Endothelial cell of umbilical vein (primary cell): ENCODE measurements at regions not wholly inside any gene's neighbourhood (a gene's known extent, or its start where the extent isn't known, plus 50 kb on each side); places are given as distances from the start of the nearest gene placed in this dataset.

ENCODE experiments used
- CTCF ChIP-seq, 2 donors: IDR thresholded peaks; 1 replicate in 1 of 2; 2 replicates in 1 of 2; pipeline ENCODE4 v1.5.1; 2011; ENCODE audit warnings: low read length in 2 of 2, mild to moderate bottlenecking in 2 of 2, moderate library complexity in 2 of 2, control low read depth in 1 of 2, inconsistent platforms in 1 of 2, low read depth in 1 of 2; ENCODE audit not compliant: insufficient read depth in 1 of 2; ENCODE audit errors: extremely low read depth in 1 of 2
- EZH2 ChIP-seq: IDR thresholded peaks from 2 replicates; pipeline ENCODE4 v1.6.1; 2012; ENCODE audit warnings: borderline replicate concordance, low read depth, mild to moderate bottlenecking, moderate library complexity, low read length, inconsistent platforms; ENCODE audit not compliant: severe bottlenecking
- POLR2AphosphoS5 ChIP-seq: IDR thresholded peaks from 2 replicates; pipeline ENCODE4 v1.6.1; 2012; ENCODE audit warnings: low read depth, mild to moderate bottlenecking, control low read depth, low read length, moderate library complexity; ENCODE audit not compliant: insufficient read depth

- TF ChIP-seq CTCF (IDR thresholded peaks at IDR 0.05; ENCODE audit: extremely low read depth in 1 of 2, insufficient read depth in 1 of 2, low read depth in 1 of 2, low read length in 2 of 2) (no peak), POLR2AphosphoS5 (no peak), EZH2 (no peak)
Measured at GRCh38 chr14:29278301-29279263, 512.0 kb downstream of the FOXG1 start.
